SK-N-SH (cell line): ENCODE measurements at regions not wholly inside any gene's neighbourhood (a gene's known extent, or its start where the extent isn't known, plus 50 kb on each side); places are given as distances from the start of the nearest gene placed in this dataset.

Source experiments
- GABPA ChIP-seq: IDR thresholded peaks from 2 replicates; pipeline ENCODE4 v1.4.0; 2012; ENCODE audit warnings: low read depth, mild to moderate bottlenecking
- GATA2 ChIP-seq: sonication (generic); formaldehyde crosslinking; IDR thresholded peaks from 2 replicates; pipeline ENCODE4 v1.5.0; 2020; ENCODE audit warnings: mild to moderate bottlenecking, missing genetic modification reagents
- MXI1 ChIP-seq: IDR thresholded peaks from 2 replicates; pipeline ENCODE4 v1.6.1; 2012; ENCODE audit warnings: mild to moderate bottlenecking, low read depth, low read length, improper control_type of control experiment
- RFX5 ChIP-seq: IDR thresholded peaks from 2 replicates; pipeline ENCODE4 v1.6.1; 2012; ENCODE audit warnings: mild to moderate bottlenecking, improper control_type of control experiment, low read length
- TCF12 ChIP-seq: IDR thresholded peaks from 2 replicates; pipeline ENCODE4 v1.4.0; 2012
- TF ChIP-seq, protein P1 (sequence below): IDR thresholded peaks from 2 replicates; pipeline ENCODE4; 2012
- TF ChIP-seq, protein P2 (sequence below): fragments of 200-600 bp; sonication (generic); IDR thresholded peaks from 2 replicates; pipeline ENCODE4 v1.6.1; 2017; ENCODE audit warnings: antibody characterized with exemption, mild to moderate bottlenecking, moderate library complexity
- TF ChIP-seq, protein P3 (sequence below): IDR thresholded peaks from 2 replicates; pipeline ENCODE4 v1.6.1; 2012; ENCODE audit warnings: mild to moderate bottlenecking, low read depth, low read length, moderate library complexity

DNA sequence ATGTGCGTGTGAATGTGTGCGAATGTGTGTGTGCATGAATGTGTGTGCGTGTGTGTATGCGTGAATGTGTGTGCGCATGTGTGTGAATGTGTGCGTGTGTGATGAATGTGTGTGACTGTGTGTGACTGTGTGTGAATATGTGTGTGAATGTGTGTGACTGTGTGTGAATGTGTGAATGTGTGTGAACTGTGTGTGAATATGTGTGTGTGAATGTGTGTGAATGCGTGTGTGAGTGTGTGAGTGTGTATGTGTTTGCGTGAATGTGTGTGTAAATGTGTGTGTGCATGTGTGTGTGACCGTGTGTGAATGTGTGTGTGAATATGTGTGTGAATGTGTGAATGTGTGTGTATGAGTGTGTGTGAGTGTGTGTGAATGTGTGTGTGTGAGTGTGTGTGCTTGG lies 1103.8 kb downstream of the TSN start:
- TF ChIP-seq RFX5 (no peak), TCF12 (no peak), GATA2 (no peak), MXI1 (no peak), GABPA (no peak)
- TF ChIP-seq, protein P1, sequence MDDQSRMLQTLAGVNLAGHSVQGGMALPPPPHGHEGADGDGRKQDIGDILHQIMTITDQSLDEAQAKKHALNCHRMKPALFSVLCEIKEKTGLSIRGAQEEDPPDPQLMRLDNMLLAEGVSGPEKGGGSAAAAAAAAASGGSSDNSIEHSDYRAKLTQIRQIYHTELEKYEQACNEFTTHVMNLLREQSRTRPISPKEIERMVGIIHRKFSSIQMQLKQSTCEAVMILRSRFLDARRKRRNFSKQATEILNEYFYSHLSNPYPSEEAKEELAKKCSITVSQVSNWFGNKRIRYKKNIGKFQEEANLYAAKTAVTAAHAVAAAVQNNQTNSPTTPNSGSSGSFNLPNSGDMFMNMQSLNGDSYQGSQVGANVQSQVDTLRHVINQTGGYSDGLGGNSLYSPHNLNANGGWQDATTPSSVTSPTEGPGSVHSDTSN = no peak
- TF ChIP-seq, protein P2, sequence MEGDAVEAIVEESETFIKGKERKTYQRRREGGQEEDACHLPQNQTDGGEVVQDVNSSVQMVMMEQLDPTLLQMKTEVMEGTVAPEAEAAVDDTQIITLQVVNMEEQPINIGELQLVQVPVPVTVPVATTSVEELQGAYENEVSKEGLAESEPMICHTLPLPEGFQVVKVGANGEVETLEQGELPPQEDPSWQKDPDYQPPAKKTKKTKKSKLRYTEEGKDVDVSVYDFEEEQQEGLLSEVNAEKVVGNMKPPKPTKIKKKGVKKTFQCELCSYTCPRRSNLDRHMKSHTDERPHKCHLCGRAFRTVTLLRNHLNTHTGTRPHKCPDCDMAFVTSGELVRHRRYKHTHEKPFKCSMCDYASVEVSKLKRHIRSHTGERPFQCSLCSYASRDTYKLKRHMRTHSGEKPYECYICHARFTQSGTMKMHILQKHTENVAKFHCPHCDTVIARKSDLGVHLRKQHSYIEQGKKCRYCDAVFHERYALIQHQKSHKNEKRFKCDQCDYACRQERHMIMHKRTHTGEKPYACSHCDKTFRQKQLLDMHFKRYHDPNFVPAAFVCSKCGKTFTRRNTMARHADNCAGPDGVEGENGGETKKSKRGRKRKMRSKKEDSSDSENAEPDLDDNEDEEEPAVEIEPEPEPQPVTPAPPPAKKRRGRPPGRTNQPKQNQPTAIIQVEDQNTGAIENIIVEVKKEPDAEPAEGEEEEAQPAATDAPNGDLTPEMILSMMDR = no peak
- TF ChIP-seq, protein P3, sequence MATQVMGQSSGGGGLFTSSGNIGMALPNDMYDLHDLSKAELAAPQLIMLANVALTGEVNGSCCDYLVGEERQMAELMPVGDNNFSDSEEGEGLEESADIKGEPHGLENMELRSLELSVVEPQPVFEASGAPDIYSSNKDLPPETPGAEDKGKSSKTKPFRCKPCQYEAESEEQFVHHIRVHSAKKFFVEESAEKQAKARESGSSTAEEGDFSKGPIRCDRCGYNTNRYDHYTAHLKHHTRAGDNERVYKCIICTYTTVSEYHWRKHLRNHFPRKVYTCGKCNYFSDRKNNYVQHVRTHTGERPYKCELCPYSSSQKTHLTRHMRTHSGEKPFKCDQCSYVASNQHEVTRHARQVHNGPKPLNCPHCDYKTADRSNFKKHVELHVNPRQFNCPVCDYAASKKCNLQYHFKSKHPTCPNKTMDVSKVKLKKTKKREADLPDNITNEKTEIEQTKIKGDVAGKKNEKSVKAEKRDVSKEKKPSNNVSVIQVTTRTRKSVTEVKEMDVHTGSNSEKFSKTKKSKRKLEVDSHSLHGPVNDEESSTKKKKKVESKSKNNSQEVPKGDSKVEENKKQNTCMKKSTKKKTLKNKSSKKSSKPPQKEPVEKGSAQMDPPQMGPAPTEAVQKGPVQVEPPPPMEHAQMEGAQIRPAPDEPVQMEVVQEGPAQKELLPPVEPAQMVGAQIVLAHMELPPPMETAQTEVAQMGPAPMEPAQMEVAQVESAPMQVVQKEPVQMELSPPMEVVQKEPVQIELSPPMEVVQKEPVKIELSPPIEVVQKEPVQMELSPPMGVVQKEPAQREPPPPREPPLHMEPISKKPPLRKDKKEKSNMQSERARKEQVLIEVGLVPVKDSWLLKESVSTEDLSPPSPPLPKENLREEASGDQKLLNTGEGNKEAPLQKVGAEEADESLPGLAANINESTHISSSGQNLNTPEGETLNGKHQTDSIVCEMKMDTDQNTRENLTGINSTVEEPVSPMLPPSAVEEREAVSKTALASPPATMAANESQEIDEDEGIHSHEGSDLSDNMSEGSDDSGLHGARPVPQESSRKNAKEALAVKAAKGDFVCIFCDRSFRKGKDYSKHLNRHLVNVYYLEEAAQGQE = no peak
